ENCODE measurements at regions not wholly inside any gene's neighbourhood (a gene's known extent, or its start where the extent isn't known, plus 50 kb on each side); places are given as distances from the start of the nearest gene placed in this dataset.

GRCh38 chr4:136985683-136986082 is 546.6 kb downstream of the PCDH18 start:
- Histone ChIP-seq H3K27ac (ENCODE audit: insufficient read depth, low read length) (no peak overlapping the region), H3K79me1 (ENCODE audit: low read depth in 1 of 2, low read length in 2 of 2) (no peaks in the 10 kb centered on the region), H2BK15ac (ENCODE audit: low read depth, low read length) (no peak overlapping the region), H2AK9ac (replicated peaks; ENCODE audit: low read depth, low read length, poor library complexity) (no peak overlapping the region), H3K27me3 (ENCODE audit: control insufficient read depth, insufficient read depth, low read length) (no peaks in the 10 kb centered on the region), H3K36me3 (ENCODE audit: control insufficient read depth, insufficient read depth, low read length) (no peaks in the 10 kb centered on the region), H3K18ac (ENCODE audit: low read depth, low read length) (no peak overlapping the region), H3K4ac (ENCODE audit: low read depth, low read length) (no peak overlapping the region), H4K8ac (ENCODE audit: low read depth in 2 of 2, low read length in 2 of 2) (no peak overlapping the region), H2BK20ac (ENCODE audit: low read depth, low read length) (no peak overlapping the region), H2BK120ac (ENCODE audit: low read depth, low read length) (no peak overlapping the region), H3K9me1 (ENCODE audit: insufficient read depth, low read length) (no peaks in the 10 kb centered on the region), H3K4me3 (ENCODE audit: insufficient read depth, low read depth, low read length) (no peak overlapping the region), H3K4me1 (ENCODE audit: control insufficient read depth, insufficient read depth, low read length) (no peaks in the 10 kb centered on the region), H3K4me2 (ENCODE audit: low read depth, low read length) (no peak overlapping the region), H4K91ac (ENCODE audit: insufficient read depth, low read depth, low read length) (no peak overlapping the region), H3K9me3 (ENCODE audit: control insufficient read depth, insufficient read depth, low read length) (no peaks in the 10 kb centered on the region), H2AFZ (replicated peaks; ENCODE audit: low read length, poor library complexity) (no peak overlapping the region), H2BK5ac (ENCODE audit: low read depth, low read length, poor library complexity, severe bottlenecking) (no peak overlapping the region), H3K23ac (ENCODE audit: low read depth, low read length) (no peak overlapping the region), H4K20me1 (ENCODE audit: insufficient read depth, low read length) (no peaks in the 10 kb centered on the region), H2AK5ac (ENCODE audit: low read depth, low read length) (no peak overlapping the region), H3K14ac (replicated peaks; ENCODE audit: low read depth, low read length) (no peak overlapping the region), H3K9ac (ENCODE audit: low read depth, low read length) (no peak overlapping the region), H3K56ac (ENCODE audit: extremely low read depth, insufficient read depth, low read length) (no peak overlapping the region), H4K5ac (ENCODE audit: low read depth, low read length) (no peak overlapping the region)
- BruUV-seq (replicated peaks), result no TSS peak
- POLR2A ChIA-PET (ENCODE audit: unreplicated experiment), result no interaction called here
- CTCF ChIA-PET, result no interaction called here
- no peak for ATAC-seq (ENCODE audit: low read depth)
- DNase-seq, result no peak
- no peak for TF ChIP-seq RCOR1 (IDR thresholded peaks at IDR 0.05; ENCODE audit: insufficient replicate concordance, low read length)
- TF ChIP-seq, protein P1, sequence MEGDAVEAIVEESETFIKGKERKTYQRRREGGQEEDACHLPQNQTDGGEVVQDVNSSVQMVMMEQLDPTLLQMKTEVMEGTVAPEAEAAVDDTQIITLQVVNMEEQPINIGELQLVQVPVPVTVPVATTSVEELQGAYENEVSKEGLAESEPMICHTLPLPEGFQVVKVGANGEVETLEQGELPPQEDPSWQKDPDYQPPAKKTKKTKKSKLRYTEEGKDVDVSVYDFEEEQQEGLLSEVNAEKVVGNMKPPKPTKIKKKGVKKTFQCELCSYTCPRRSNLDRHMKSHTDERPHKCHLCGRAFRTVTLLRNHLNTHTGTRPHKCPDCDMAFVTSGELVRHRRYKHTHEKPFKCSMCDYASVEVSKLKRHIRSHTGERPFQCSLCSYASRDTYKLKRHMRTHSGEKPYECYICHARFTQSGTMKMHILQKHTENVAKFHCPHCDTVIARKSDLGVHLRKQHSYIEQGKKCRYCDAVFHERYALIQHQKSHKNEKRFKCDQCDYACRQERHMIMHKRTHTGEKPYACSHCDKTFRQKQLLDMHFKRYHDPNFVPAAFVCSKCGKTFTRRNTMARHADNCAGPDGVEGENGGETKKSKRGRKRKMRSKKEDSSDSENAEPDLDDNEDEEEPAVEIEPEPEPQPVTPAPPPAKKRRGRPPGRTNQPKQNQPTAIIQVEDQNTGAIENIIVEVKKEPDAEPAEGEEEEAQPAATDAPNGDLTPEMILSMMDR (conservative IDR thresholded peaks at IDR 0.05; ENCODE audit: low read depth, low read length), result no peak
- no peak for TF ChIP-seq RAD21 (IDR thresholded peaks at IDR 0.05; ENCODE audit: low read length)
- TF ChIP-seq CHD1 (IDR thresholded peaks at IDR 0.05; ENCODE audit: low read depth, low read length), result no peak
- TF ChIP-seq MXI1 (IDR thresholded peaks at IDR 0.05; ENCODE audit: borderline replicate concordance, low read depth, low read length), result no peak
- TF ChIP-seq POLR2A (IDR thresholded peaks at IDR 0.05; ENCODE audit: low read depth, low read length), result no peak
- TF ChIP-seq MAFK (IDR thresholded peaks at IDR 0.05; ENCODE audit: low read depth, low read length), result no peak
- no peak for TF ChIP-seq CEBPB (IDR thresholded peaks at IDR 0.05; ENCODE audit: low read depth, low read length)
- TF ChIP-seq RFX5 (IDR thresholded peaks at IDR 0.05; ENCODE audit: low read depth, low read length), result no peak
- TF ChIP-seq NFE2L2 (IDR thresholded peaks at IDR 0.05; ENCODE audit: low read depth, low read length), result no peak
- no peak for TF ChIP-seq FOS (IDR thresholded peaks at IDR 0.05; ENCODE audit: low read depth, low read length)
- no peak for TF ChIP-seq MAZ (IDR thresholded peaks at IDR 0.05; ENCODE audit: borderline replicate concordance, low read depth, low read length)
- TF ChIP-seq ELK1 (IDR thresholded peaks at IDR 0.05; ENCODE audit: borderline replicate concordance, low read depth, low read length), result no peak
- TF ChIP-seq BHLHE40 (IDR thresholded peaks at IDR 0.05; ENCODE audit: low read depth, low read length), result no peak
- TF ChIP-seq, protein P2, sequence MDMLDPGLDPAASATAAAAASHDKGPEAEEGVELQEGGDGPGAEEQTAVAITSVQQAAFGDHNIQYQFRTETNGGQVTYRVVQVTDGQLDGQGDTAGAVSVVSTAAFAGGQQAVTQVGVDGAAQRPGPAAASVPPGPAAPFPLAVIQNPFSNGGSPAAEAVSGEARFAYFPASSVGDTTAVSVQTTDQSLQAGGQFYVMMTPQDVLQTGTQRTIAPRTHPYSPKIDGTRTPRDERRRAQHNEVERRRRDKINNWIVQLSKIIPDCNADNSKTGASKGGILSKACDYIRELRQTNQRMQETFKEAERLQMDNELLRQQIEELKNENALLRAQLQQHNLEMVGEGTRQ (IDR thresholded peaks at IDR 0.05; ENCODE audit: low read depth, low read length), result no peak
- WGBS, 2 experiments (ENCODE audit: extremely low coverage in 2 of 2, insufficient read length in 1 of 2), result no CpG with 5 or more reads among the region's 1 CpG
- intact Hi-C loops (cut with micrococcal nuclease), result no loop called here
- in situ Hi-C loops (cut with MboI; ENCODE audit: low sequenced_read_pairs), result no loop called here
- dilution Hi-C loops (cut with HindIII; ENCODE audit: low sequenced_read_pairs, unreplicated experiment), result no loop called here

Data from IMR-90 (cell line).